ENCODE measurements at regions not wholly inside any gene's neighbourhood (a gene's known extent, or its start where the extent isn't known, plus 50 kb on each side); places are given as distances from the start of the nearest gene placed in this dataset.

DNA sequence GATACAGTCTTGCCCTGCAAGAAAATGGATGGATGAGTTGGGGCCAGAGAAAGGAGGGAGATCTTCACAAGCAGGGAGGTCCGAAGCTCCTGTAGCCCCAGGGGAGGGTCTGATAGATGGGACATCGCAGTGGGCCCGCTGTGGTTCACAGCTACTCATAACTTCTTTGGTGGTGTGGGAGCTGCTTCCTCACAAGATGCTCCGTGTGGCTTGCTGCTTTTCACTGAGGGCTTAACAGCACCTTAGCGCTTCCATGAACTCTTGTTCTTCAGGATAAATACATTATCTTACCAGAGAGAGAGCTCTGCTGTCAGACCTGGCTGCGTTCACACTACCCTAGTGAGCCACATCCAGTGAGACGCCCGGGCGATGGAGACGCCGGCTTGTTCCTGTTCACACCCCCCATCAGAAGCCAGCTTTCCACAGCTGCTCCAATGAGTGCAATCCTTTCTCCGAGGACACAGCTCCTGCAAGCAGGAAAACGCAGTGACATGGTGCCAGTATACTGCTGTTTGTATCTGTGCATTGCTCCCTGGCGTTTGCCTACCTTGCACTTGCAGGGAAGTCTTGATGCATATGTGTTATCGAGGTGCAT is 599.8 kb downstream of the AJAP1 start:
- DNase-seq, result no peak

DNA sequence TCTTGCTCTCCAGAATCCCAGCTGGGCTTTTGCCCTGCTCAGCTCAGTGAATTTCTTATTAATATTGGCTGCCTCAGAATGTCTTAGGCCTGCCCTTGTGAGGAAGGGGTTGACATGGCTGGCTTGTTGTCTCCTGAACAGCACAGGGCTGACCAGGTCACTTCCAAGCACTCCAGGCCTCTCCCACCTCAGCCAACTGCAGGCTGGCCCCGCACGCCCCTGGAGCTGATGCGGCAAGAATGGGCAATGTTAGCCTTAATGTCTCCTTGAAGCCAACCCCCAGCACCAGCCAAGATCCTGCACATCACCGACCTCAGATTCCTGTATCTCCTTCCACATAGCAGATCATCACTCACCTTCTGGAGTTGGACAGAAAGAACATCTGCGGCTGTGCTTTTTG is 598.6 kb downstream of the AJAP1 start:
- DNase-seq, result no peak

DNA sequence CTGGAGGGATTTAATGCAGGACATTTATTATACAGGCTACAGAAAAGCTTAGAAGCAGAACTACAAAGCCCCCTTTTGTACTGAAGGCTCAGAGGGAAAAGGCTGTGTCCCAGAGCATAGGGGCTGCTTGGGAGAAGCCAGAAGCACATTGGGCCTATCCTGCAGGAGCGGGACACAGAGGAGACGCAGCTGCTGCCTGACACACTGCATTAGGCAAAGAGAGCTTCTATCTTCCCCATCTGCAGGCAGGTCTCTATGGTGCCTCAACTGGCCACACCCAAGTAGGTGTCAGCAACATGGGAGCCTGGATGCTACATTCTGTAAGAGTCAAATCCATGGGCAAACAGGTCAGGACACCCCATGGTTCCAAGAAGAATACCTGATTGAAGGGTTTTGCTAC is 595.9 kb downstream of the AJAP1 start:
- DNase-seq, result no peak

- DNase-seq, result no peak
Observed at GRCh38 chr1:5245348-5245747, 590.9 kb downstream of the AJAP1 start.

GRCh38 chr1:5244631-5245285 is 590.3 kb downstream of the AJAP1 start:
- no peak for DNase-seq

- no peak for DNase-seq
Observed at GRCh38 chr1:5242850-5243249, 588.4 kb downstream of the AJAP1 start.

- no peak for DNase-seq
Observed at GRCh38 chr1:5239911-5240310, 585.5 kb downstream of the AJAP1 start.

DNA sequence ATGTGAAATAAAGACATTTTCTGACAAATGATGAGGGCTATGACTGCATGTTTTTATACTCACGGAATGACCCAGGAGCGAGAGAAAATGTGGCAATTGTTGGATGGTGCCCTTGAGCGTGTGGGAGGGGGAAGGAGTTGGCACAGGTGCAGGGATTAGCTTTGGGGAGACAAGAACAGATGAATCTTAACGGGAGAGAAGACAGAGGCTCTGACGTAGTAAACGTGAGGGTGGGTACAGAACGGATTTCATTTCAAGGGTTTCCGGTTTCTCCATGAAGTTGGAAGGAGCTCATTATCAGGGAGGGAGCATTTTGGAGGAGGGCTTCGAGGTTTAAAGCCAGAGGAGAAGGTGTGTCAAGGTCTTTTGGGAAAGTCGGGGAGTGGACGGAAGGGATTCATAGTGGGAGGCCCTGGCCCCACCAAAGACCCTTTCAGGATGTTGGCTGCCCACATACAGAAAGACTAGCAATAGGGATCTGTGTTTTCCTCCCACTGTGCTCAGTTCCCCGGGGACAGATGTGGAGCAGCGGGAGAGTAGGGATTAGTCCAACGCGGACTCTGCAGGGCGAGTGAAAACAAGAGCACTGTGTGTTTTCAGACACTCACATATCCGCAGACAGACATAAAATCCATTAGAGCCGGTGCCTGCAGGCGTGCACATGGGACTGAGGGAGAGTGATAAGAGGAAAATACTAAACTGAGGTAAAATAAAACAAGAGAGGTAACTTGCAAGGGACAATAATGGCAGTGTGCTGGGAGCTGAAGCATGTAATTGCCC is 584.1 kb downstream of the AJAP1 start:
- DNase-seq, result no peak

DNA sequence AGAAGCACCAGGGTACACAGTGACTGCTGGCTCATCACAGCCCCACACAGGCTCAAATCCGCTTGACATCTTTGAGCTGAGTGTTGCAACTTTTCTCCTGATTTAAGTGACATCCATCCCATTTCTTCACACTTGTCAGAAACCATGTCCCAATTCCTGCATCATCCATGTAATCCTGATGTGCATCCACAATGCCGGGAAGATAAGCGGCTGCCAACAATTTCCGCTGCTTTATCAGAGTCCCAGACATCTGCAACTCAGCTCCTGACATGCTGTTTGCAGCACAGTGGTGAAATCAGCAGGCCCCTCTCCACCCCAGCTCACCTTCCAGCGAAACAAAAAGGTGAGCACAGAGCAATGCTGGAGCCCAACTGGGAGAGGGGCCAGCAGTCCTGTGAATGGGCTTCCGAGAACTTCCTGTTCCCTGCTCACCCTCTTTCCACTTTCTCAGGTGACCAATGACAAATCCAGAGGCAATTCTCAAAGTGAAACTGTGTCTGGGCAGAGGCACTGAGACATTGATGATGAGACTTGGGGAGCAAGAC is 581.0 kb downstream of the AJAP1 start:
- DNase-seq, result no peak

DNA sequence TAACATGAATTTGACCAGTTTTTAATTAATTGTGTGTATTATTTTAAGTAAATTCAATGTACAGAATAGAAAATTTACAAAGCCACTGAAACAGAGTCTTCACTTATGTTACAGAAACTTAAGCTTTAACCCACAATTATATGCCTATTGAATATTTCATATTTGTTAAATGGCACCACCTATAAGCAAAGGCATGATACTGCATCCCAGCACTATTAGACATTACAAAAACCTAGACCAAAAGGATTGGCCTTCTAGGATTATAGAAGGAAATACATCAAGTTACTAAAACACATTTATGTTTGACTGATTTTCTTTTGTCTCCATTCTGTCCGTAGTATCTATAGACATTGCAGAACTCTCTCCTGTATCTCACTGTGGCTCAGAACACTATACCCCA is 578.1 kb downstream of the AJAP1 start:
- no peak for DNase-seq

DNA sequence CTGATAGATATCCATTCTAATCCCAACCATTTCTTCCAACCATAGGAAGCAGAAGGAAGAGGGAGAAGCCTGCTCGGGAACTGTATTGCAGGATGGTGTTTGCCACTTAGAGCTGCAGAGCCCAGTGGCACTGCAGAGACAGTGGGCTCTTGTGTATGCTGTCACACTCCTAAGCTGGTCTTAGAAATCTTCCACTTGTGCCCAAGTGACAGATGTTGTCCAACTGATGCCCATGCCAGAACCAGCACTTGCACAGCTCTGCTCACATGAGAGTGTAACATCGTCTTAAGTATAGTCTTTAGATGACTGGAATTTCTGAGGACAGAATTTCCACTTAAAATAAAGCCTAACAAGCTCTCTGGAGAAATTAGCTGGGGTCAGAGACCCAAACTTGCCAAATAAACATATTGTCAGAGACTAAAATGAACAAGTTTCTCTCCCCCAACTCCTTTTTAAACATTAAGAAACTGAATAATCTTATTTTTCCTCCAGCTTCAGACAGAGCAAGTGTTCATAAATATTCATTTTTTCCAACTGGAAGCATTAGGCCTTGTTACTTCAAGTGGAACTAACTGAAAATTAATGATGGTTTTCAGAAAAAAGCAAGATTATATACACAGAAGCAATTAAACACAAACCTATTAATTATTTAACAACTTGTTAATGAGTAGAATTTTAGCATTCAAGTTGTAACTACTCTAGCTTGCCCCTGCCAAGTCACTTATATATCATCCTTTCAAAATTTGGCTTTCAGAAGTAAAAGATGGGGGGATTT is 577.3 kb downstream of the AJAP1 start:
- DNase-seq, result no peak

DNA sequence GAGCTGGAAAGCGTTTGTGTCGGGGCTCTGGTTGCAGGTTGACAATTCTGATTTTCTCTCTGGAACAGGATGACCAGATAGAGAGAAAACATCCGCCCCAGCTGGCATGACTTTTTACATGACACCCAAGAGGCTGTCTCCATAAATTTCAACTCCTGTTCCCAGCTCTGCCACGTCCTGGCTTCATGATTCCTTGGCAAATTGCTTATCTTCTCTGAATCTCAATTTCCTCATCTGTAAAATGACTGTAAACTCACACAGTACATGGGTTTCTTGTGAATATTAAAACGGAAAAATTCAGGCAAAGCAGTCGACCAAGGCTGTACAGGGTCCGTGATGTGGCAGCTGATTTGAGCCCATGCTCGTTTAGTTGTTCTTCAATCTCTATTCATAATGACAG is 572.7 kb downstream of the AJAP1 start:
- DNase-seq, result no peak

DNA sequence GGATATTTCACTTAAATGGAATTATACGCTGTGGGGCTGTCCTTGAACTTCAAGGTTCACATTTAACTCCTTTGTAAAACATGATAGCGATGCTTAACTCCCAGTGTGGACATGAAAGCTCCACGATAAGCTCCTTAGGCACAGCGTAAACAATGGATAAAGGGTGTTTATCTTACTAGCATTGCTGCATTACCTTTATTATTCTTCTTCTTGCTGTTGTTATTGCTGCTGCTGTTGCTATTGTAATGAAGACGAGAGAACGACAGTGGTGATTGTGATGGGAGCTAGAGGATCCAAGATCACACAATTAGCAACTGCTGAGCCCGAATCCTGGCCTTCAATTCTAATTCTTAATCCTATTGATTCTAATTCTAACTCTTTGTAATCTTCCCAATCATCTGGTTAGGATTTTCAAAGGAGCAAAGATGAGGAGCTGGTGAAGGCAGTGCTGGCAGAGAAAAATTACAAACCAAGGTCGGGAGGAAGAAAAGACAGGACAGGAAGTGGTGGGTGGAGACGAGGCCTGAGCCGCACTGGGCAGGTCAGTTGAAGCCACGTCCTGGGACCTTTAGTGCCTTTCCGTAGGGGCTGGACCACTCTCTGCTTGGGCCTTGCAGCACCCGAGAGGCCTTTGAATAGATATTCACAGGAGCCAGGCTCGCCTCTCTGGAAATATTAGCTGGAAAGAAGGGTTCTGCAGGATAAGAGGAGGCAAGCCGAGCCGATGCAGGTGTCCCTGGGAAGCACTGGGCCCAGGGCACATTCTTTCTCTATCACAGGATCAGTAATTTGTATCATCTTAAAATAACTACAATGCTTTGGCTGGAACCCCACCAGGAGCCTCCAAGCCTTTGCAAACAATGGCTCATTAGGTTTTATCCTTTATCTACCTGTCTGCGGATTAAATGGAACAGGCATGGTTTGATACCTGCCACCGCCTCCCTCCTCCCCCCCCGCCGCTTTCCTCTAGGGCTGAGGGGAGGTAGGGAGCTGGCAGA is 571.6 kb downstream of the AJAP1 start:
- no peak for DNase-seq

DNA sequence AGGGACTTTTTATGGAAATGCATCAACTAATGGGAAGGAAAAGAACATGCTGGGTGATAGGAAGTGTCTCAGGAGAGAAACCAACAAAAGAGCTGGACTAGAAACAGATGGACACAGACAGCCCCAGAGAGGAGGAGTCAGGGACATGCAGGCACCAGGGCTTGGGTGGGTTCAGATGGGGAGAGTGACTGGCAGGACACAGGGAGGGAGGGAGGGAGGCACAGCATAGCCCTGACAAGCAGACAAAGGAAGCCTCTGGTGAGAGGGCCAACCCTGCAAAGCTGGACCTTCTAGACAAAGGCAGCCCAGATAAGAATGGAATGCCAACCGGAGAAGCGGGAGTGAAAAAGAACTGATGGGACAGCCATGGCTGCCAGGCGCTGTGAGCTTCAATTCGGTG is 568.8 kb downstream of the AJAP1 start:
- DNase-seq, result no peak

DNA sequence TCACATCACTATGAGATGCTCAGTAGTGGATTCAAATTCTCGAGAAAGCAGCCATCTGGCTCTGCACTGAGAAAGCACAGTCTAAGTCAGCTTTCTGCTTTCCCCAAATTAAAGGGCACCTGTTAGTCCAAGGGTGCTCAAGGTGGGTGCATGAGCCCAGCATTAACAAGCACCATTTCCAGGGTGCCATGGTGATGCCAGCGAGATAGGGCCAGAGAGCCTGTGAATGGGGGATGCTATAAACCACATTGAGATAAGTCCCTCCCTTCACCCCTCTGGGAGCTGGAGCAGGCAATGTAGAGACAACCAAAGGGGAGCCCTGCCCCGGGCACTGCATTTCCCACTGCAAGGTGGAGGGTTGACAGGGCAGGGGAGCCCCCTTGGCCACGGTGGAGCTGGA is 568.2 kb downstream of the AJAP1 start:
- DNase-seq, result no peak

GRCh38 chr1:5221451-5221850 is 567.0 kb downstream of the AJAP1 start:
- no peak for DNase-seq

- DNase-seq, result no peak
Observed at GRCh38 chr1:5220821-5221220, 566.4 kb downstream of the AJAP1 start.

DNA sequence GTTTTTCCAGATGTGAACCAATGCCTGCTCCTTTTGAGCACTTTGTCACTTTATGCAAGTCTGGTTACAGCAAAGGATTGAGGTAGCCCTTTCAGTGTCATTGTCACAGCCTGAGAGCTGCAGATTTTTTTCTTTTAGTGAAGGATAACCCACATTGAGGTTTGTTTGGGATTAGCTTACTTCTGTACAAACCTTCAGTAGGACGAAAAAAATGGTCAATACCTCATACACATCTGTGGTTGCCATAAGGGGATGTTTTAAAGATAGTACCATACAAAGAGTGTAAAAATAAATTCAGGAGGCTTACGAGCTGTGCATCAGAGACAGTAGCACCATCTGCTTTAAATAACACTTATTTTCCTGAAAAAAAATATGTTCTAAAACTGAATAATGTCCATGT is 566.0 kb downstream of the AJAP1 start:
- DNase-seq, result no peak

DNA sequence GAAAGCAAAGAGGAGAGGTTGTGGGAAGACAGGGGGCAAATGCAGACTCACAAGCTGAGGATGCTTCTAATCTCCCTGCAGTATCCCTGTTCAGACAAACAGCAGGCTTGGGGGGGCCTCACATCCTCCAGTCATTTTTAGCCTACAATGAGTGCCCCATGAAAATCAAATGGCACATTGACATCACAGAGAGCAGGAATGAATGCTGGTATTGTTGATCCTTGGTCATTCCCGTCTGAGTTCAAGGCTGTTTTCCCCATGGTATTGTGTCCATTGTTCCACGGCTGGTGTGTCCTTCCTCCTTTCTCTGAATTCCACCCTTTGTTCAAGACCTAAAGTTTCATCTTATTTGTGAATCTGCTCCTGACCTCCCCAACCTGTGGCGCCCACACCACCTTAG is 545.6 kb downstream of the AJAP1 start:
- no peak for DNase-seq

DNA sequence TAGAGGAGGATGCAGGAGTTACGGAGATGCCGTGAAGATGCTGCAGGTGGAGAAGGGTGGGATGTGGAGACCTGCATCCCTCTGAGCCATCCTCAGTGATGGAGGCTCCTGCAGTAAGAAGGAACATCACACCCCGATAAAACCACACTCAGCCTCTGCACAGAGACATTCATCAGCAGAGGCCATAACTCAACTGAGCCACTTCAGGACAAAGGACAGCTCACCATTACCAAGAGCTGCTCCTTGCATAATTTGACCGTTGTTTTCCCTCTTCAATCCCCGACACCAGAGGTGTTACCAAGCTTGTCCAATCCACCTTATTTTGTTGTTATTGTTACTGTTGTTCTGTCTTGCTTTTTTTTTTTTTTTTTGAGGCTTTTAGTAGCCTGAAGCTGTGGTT is 543.9 kb downstream of the AJAP1 start:
- DNase-seq, result no peak

DNA sequence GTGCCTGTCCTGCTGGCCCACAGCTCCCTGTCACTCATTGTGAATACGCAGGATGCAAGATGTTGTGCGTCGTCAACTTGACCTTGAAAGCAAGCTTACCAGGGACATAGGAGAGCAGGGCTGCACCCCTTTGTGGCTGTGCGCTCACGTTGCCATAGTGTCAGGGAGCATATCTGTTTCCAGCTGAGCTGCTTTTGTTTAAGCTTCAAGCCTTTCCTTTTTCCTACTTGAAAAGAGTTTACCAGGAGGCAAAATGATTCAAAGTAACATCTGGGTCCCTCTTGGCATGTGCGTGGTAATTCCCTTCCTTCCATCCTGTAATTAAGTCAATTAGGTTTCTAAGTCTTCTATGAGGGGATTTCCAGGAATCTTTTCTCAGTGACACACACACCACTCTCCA is 537.1 kb downstream of the AJAP1 start:
- no peak for DNase-seq

GRCh38 chr1:5189384-5189783 is 535.0 kb downstream of the AJAP1 start:
- DNase-seq, result no peak

All from activated CD4-positive, alpha-beta T cell treated with anti-CD3 and anti-CD28 coated beads for 1 hour (primary cell).